H9 (cell line): ENCODE measurements at regions not wholly inside any gene's neighbourhood (a gene's known extent, or its start where the extent isn't known, plus 50 kb on each side); places are given as distances from the start of the nearest gene placed in this dataset.

Experiments
- DNase-seq: peaks from one replicate; pipeline ENCODE4 v3.0.0-alpha.2; 2017
- H2AFZ ChIP-seq: one replicate; pipeline ENCODE4 v1.6.1; 2013; ENCODE audit warnings: mild to moderate bottlenecking, low read length, control low read depth, moderate library complexity
- H2AK5ac ChIP-seq: 2 replicates; pipeline ENCODE4 v1.6.1; 2013; ENCODE audit warnings: low read length, control low read depth, mixed read lengths; ENCODE audit not compliant: insufficient read length
- H2BK120ac ChIP-seq: one replicate; pipeline ENCODE4 v1.6.1; 2013; ENCODE audit warnings: low read depth, mild to moderate bottlenecking, low read length, control low read depth, inconsistent platforms; ENCODE audit not compliant: poor library complexity, severe bottlenecking
- H2BK12ac ChIP-seq: 2 replicates; pipeline ENCODE4 v1.6.1; 2013; ENCODE audit warnings: low read length, control low read depth, mixed read lengths, low read depth; ENCODE audit not compliant: insufficient read length
- H2BK15ac ChIP-seq: 2 replicates; pipeline ENCODE4 v1.6.1; 2013; ENCODE audit warnings: low read depth, low read length, control low read depth
- H2BK20ac ChIP-seq: one replicate; pipeline ENCODE4 v1.6.1; 2013; ENCODE audit warnings: low read depth, mild to moderate bottlenecking, low read length, control low read depth, inconsistent platforms; ENCODE audit not compliant: poor library complexity, severe bottlenecking
- H2BK5ac ChIP-seq: 2 replicates; pipeline ENCODE4 v1.6.1; 2013; ENCODE audit warnings: low read length, control low read depth, mixed read lengths; ENCODE audit not compliant: insufficient read length
- H3K14ac ChIP-seq: 2 replicates; pipeline ENCODE4 v1.6.1; 2013; ENCODE audit warnings: low read length, control low read depth; ENCODE audit not compliant: insufficient read depth
- H3K18ac ChIP-seq: 2 replicates; pipeline ENCODE4 v1.6.1; 2013; ENCODE audit warnings: low read depth, mild to moderate bottlenecking, mixed read lengths, low read length, control low read depth; ENCODE audit not compliant: insufficient read length
- H3K23ac ChIP-seq: 2 replicates; pipeline ENCODE4 v1.6.1; 2013; ENCODE audit warnings: low read length, control low read depth, mixed read lengths, low read depth; ENCODE audit not compliant: insufficient read length
- H3K23me2 ChIP-seq: 2 replicates; pipeline ENCODE4 v1.6.1; 2013; ENCODE audit warnings: low read depth, mild to moderate bottlenecking, mixed read lengths, low read length, control low read depth; ENCODE audit not compliant: insufficient read length, poor library complexity, severe bottlenecking
- H3K27ac ChIP-seq: 2 replicates; pipeline ENCODE4 v1.5.1; 2013; ENCODE audit warnings: low read length, control low read depth, mixed read lengths, low read depth; ENCODE audit not compliant: insufficient read length
- H3K27me3 ChIP-seq: 2 replicates; pipeline ENCODE4 v1.6.1; 2013; ENCODE audit warnings: low read length, control low read depth, inconsistent platforms; ENCODE audit not compliant: insufficient read depth
- H3K4ac ChIP-seq: 2 replicates; pipeline ENCODE4 v1.6.1; 2013; ENCODE audit warnings: low read depth, mild to moderate bottlenecking, control low read depth, inconsistent platforms, low read length, moderate library complexity
- H3K4me1 ChIP-seq: 2 replicates; pipeline ENCODE4 v1.6.1; 2013; ENCODE audit warnings: low read length, control low read depth, inconsistent platforms; ENCODE audit not compliant: insufficient read depth
- H3K4me2 ChIP-seq: 2 replicates; pipeline ENCODE4 v1.6.1; 2013; ENCODE audit warnings: low read length, control low read depth, mixed read lengths; ENCODE audit not compliant: insufficient read length, insufficient read depth
- H3K56ac ChIP-seq: 2 replicates; pipeline ENCODE4 v1.6.1; 2013; ENCODE audit warnings: low read depth, mild to moderate bottlenecking, mixed read lengths, low read length, control low read depth; ENCODE audit not compliant: insufficient read length
- H3K79me1 ChIP-seq: 2 replicates; pipeline ENCODE4 v1.6.1; 2013; ENCODE audit warnings: low read depth, mild to moderate bottlenecking, moderate library complexity, low read length, control low read depth, inconsistent platforms; ENCODE audit not compliant: insufficient read depth, poor library complexity, severe bottlenecking
- H3K79me2 ChIP-seq: 2 replicates; pipeline ENCODE4 v1.6.1; 2013; ENCODE audit warnings: low read length, control low read depth, inconsistent platforms; ENCODE audit not compliant: insufficient read depth
- H3K9ac ChIP-seq: 2 replicates; pipeline ENCODE4 v1.6.1; 2013; ENCODE audit warnings: low read length, control low read depth, mixed read lengths; ENCODE audit not compliant: insufficient read length; ENCODE audit errors: extremely low read depth
- H3K9me3 ChIP-seq: one replicate; pipeline ENCODE4 v1.6.1; 2013; ENCODE audit warnings: low read depth, low read length, inconsistent platforms; ENCODE audit not compliant: control insufficient read depth
- H3T11ph ChIP-seq: one replicate; pipeline ENCODE4 v1.6.1; 2013; ENCODE audit warnings: mild to moderate bottlenecking, low read length, control low read depth, inconsistent platforms
- H4K20me1 ChIP-seq: one replicate; pipeline ENCODE4 v1.6.1; 2013; ENCODE audit not compliant: control insufficient read depth, insufficient read length, insufficient read depth
- H4K5ac ChIP-seq: 2 replicates; pipeline ENCODE4 v1.6.1; 2013; ENCODE audit warnings: low read depth, mild to moderate bottlenecking, mixed read lengths, low read length, control low read depth; ENCODE audit not compliant: insufficient read length
- H4K8ac ChIP-seq: replicated peaks from 2 replicates; pipeline ENCODE4 v1.6.1; 2013; ENCODE audit warnings: low read length, control low read depth, mixed read lengths, low read depth; ENCODE audit not compliant: insufficient read length
- H4K91ac ChIP-seq: 2 replicates; pipeline ENCODE4 v1.6.1; 2013; ENCODE audit warnings: low read depth, mild to moderate bottlenecking, moderate library complexity, mixed read lengths, low read length, control low read depth; ENCODE audit not compliant: insufficient read length
- H3K27ac Mint-ChIP-seq, 3 experiments: 2 replicates in 2 of 3; 3 replicates in 1 of 3; pipeline ENCODE4 v1.8.0; 2020 to 2021; ENCODE audit warnings: mixed read lengths in 3 of 3, mild to moderate bottlenecking in 1 of 3, moderate library complexity in 1 of 3
- H3K27me3 Mint-ChIP-seq: 2 replicates; pipeline ENCODE4 v1.8.0; 2021; ENCODE audit warnings: low read depth, mild to moderate bottlenecking, moderate library complexity, mixed read lengths
- H3K36me3 Mint-ChIP-seq, 3 experiments: 2 replicates in 2 of 3; 3 replicates in 1 of 3; pipeline ENCODE4 v1.8.0; 2020 to 2021; ENCODE audit warnings: low read depth in 3 of 3, mixed read lengths in 3 of 3; ENCODE audit not compliant: insufficient read depth in 1 of 3
- H3K4me1 Mint-ChIP-seq, 2 experiments: 2 replicates each; pipeline ENCODE4 v1.8.0; 2020; ENCODE audit warnings: mixed read lengths in 2 of 2
- H3K4me3 Mint-ChIP-seq, 2 experiments: 2 replicates in 1 of 2; 3 replicates in 1 of 2; pipeline ENCODE4 v1.8.0; 2020 to 2021; ENCODE audit warnings: mild to moderate bottlenecking in 2 of 2, mixed read lengths in 2 of 2, moderate library complexity in 1 of 2
- H3K9me3 Mint-ChIP-seq, 2 experiments: 2 replicates in 1 of 2; 3 replicates in 1 of 2; pipeline ENCODE4 v1.8.0; 2020; ENCODE audit warnings: mild to moderate bottlenecking in 2 of 2, mixed read lengths in 2 of 2, moderate library complexity in 1 of 2
- WGBS: extraction: QIAGEN DNeasy Blood & Tissue Kit; methylation state at CpG from one replicate; pipeline ENCODE4 v1.1.7; 2013; ENCODE audit warnings: missing lambda C conversion rate, low lambda C conversion rate, mixed read lengths; ENCODE audit not compliant: insufficient read length; ENCODE audit errors: extremely low coverage; 5-methylcytosine and 5-hydroxymethylcytosine counted together
- TF ChIP-seq, protein P1 (sequence below): fragments of 200-600 bp; sonication (generic); conservative IDR thresholded peaks from 3 replicates; pipeline ENCODE4 v1.8.0; 2021; ENCODE audit warnings: antibody characterized with exemption, mild to moderate bottlenecking

DNA sequence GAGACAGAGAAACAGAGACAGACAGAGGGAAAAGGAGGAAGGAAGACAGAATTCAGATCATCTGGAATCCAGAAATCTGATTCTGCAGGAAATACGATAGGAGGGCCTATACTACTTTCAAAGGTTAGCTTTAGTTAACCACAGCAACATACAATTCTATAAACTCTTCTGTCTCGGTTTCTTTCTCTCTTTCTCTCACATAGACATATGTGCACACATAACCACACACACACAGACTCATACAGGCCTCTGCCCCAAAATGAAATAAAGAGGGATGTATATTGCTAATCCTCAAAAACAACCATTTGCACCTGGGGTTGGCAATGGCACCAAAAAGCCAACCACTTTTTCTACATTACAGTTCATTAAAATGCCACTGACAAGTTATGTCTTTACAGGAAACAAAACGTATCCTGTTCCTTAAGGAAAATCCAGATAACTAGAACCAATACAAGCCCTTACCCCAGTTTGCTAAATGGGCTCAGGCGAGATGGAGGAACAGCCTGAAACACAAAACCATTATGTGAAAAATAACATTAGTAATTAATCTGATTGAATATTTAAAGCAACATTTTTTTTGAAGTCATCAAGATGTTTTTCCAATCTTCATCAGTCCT lies 372.3 kb upstream of the CCNH start:
- Histone ChIP-seq H3K23me2 (no peaks in the 10 kb centered on the region), H2BK15ac (no peak overlapping the region), H2AK5ac (no peak overlapping the region), H3K4me2 (no peak overlapping the region), H2BK120ac (no peak overlapping the region), H3K79me2 (no peaks in the 10 kb centered on the region), H2BK20ac (no peak overlapping the region), H3K9ac (no peak overlapping the region), H3K18ac (no peak overlapping the region), H3K4ac (no peak overlapping the region), H3K4me1 (no peaks in the 10 kb centered on the region; the same call in 1 of the 2 replicates), H2BK12ac (no peak overlapping the region), H2BK5ac (no peak overlapping the region), H4K20me1 (no peaks in the 10 kb centered on the region), H4K5ac (no peak overlapping the region), H3K56ac (no peak overlapping the region), H3K14ac (no peak overlapping the region), H4K91ac (no peak overlapping the region), H3T11ph (no peak overlapping the region), H2AFZ (no peak overlapping the region), H4K8ac (no peak overlapping the region), H3K27me3 (no peaks in the 10 kb centered on the region), H3K9me3 (no peaks in the 10 kb centered on the region), H3K23ac (no peak overlapping the region), H3K79me1 (no peaks in the 10 kb centered on the region), H3K27ac (no peak overlapping the region)
- TF ChIP-seq, protein P1, sequence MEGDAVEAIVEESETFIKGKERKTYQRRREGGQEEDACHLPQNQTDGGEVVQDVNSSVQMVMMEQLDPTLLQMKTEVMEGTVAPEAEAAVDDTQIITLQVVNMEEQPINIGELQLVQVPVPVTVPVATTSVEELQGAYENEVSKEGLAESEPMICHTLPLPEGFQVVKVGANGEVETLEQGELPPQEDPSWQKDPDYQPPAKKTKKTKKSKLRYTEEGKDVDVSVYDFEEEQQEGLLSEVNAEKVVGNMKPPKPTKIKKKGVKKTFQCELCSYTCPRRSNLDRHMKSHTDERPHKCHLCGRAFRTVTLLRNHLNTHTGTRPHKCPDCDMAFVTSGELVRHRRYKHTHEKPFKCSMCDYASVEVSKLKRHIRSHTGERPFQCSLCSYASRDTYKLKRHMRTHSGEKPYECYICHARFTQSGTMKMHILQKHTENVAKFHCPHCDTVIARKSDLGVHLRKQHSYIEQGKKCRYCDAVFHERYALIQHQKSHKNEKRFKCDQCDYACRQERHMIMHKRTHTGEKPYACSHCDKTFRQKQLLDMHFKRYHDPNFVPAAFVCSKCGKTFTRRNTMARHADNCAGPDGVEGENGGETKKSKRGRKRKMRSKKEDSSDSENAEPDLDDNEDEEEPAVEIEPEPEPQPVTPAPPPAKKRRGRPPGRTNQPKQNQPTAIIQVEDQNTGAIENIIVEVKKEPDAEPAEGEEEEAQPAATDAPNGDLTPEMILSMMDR, result no peak
- peaks cover 0 to 3% of the 10 kb centered on the region in 2 experiments; a peak in 2 of 5 replicates for H3K9me3 Mint-ChIP-seq
- no peaks in the 10 kb centered on the region for H3K36me3 Mint-ChIP-seq
- no peak overlapping the region for H3K27ac Mint-ChIP-seq
- peaks cover 36 to 41% of the 10 kb centered on the region in 2 experiments for H3K4me1 Mint-ChIP-seq
- peaks cover 69% of the 10 kb centered on the region for H3K27me3 Mint-ChIP-seq
- H3K4me3 Mint-ChIP-seq, result no peak overlapping the region; a peak in 1 of 5 replicates
- DNase-seq, result no peak
- no CpG with 5 or more reads among the region's 4 CpGs for WGBS
